ENCODE measurements at regions not wholly inside any gene's neighbourhood (a gene's known extent, or its start where the extent isn't known, plus 50 kb on each side); places are given as distances from the start of the nearest gene placed in this dataset.

DNA sequence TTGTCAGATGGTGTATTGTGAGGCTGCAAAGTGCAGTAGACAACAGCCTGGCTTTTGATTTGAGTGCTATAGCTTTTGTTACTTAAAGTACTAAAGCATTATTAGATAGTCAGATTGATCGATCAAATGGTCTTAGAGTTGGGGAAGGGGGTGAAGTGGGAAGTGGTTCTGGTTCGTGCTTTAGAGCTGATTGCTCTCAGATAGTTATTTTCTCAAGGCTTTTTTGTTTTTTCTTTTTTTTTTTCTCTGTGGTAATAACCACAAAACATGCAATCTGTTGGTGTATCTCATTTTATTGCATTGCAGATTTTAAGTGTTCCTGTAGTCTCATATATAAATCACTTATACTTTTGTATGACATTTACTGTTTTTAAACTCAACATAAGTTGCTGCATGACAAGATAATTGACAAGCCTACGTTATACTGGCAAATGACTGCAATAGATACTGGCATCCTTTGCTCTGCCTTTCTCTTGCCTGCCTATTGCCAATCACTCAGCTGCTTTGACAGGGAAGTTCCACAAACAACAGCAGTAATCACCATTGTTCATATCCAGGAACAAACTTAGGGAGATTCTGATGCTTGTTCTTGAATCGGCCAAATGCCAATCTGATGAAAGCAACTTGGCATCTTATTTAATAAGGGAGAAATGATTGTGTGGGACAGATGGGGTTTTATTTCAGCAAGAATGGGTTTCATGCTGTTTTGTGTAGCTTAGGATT is 125.0 kb upstream of the B3GALT2 start:
- no peak for DNase-seq (ENCODE audit: low read depth in 1 of 2, low spot score in 1 of 2)

- no peak for DNase-seq (ENCODE audit: low read depth in 1 of 2, low spot score in 1 of 2)
These were observed 124.2 kb upstream of the B3GALT2 start for GRCh38 chr1:193310564-193310963.

- no peak for DNase-seq (ENCODE audit: low read depth in 1 of 2, low spot score in 1 of 2)
These were observed 123.6 kb upstream of the B3GALT2 start for GRCh38 chr1:193309936-193310475.

DNA sequence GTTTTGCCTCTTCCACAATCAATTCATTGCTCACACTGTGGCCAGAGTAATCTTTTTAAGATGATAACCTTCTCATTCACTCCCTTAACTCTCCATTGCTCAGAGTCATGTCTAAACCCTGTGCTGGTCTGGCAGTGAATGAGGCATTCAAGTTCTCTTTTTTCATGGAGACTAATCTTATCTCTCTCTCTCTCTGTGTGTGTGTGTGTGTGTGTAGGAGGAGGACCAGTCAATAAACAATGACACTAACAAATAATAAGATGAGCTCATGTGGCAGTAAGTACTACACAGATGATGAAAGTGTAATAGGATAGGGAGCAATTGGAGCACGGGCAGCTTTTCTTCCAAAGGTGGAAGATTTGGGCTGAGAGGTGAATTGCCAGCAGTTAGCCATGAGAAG is 122.0 kb upstream of the B3GALT2 start:
- no peak for DNase-seq (ENCODE audit: low read depth in 1 of 2, low spot score in 1 of 2)

DNA sequence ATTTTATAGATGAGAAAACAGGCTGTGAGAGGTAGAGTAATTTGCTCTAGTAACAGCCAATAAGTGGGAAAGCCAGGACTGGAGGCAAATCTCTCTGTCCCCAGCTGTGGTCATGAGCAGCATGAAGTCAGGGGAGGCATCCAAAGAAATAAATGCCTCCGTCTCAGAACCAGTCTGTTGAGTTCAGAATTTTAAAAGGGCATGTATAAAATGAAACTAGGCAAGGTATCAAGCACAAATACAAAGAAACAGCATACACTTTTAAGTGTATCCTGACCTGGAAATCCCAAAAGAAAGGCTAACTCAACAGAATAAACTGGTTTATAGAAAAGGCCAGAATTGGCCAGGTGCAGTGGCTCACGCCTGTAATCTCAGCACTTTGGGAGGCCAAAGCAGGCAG is 120.0 kb upstream of the B3GALT2 start:
- no peak for DNase-seq (ENCODE audit: low read depth in 1 of 2, low spot score in 1 of 2)
